ENCODE measurements at regions not wholly inside any gene's neighbourhood (a gene's known extent, or its start where the extent isn't known, plus 50 kb on each side); places are given as distances from the start of the nearest gene placed in this dataset.

- H3K4me2 ChIP-seq (ENCODE audit: insufficient read depth in 1 of 2, low read depth in 2 of 2, low read length in 2 of 2): no peak overlapping the region
- H4K8ac ChIP-seq (ENCODE audit: extremely low read depth, insufficient read depth, low read length): no peak overlapping the region
- ChIA-PET POLR2A (ENCODE audit: partially characterized antibody) (no interaction called here), CTCF (ENCODE audit: partially characterized antibody) (interaction anchor here (1.1 kb wide), 1 partner anchor 17 kb away, joined by 3 read pairs; no protein-coding TSS in a partner anchor)
- H2BK12ac ChIP-seq (ENCODE audit: low read depth, low read length): no peak overlapping the region
- 85% methylated on average over 3 of the region's 3 CpGs; no CpG with 5 or more reads in 1 of the 2 experiments for WGBS, 2 experiments (ENCODE audit: extremely low coverage in 1 of 2, insufficient coverage in 1 of 2, insufficient read length in 1 of 2, insufficient replicate concordance in 2 of 2, low coverage in 1 of 2, low lambda C conversion rate in 2 of 2, missing lambda C conversion rate in 1 of 2)
- H3K23ac ChIP-seq (ENCODE audit: insufficient read length): no peak overlapping the region
- H3K14ac ChIP-seq (ENCODE audit: insufficient read length): no peak overlapping the region
- H3K4me3 ChIP-seq (ENCODE audit: extremely low read depth in 1 of 4, insufficient read depth in 2 of 4, low read depth in 3 of 4, low read length in 4 of 4): no peak overlapping the region
- H3K9me3 ChIP-seq (ENCODE audit: insufficient read depth in 2 of 2, low read depth in 1 of 2, low read length in 1 of 2): no peaks in the 10 kb centered on the region
- no peak overlapping the region for H3K27ac ChIP-seq (ENCODE audit: low read depth, low read length)
- FAIRE-seq (no peak), DNase-seq (ENCODE audit: low read depth in 1 of 2, low spot score in 2 of 2) (no peak)
- no peak overlapping the region for H3K18ac ChIP-seq (ENCODE audit: extremely low read depth, low read length)
- peaks cover 0 to 2% (median 0%) of the 10 kb centered on the region in 4 experiments; a peak in 1 of 7 replicates for H3K27me3 ChIP-seq (replicated peaks in 1 of 4; ENCODE audit: control insufficient read depth in 3 of 4, extremely low read depth in 1 of 4, insufficient read depth in 3 of 4, low read length in 3 of 4)
- no peak overlapping the region for H4K91ac ChIP-seq (replicated peaks; ENCODE audit: insufficient read length, low read length)
- H3K4ac ChIP-seq (replicated peaks; ENCODE audit: insufficient read length, low read depth, low read length): no peak overlapping the region
- H3K79me2 ChIP-seq (ENCODE audit: control insufficient read depth in 1 of 2, insufficient read depth in 2 of 2, low read length in 2 of 2): no peaks in the 10 kb centered on the region
- no peaks in the 10 kb centered on the region for H3K23me2 ChIP-seq (ENCODE audit: low read depth, low read length)
- no peaks in the 10 kb centered on the region for H3K4me1 ChIP-seq (replicated peaks in 1 of 4; ENCODE audit: control insufficient read depth in 3 of 4, insufficient read depth in 4 of 4, low read length in 3 of 4)
- TF ChIP-seq SIN3A (conservative IDR thresholded peaks at IDR 0.05 in 1 of 2, IDR thresholded peaks at IDR 0.05 in 1 of 2; ENCODE audit: low read depth in 1 of 2, low read length in 2 of 2) (peak in 1 of 2 experiments; percentile 73; a peak in 1 of 4 replicates), RXRA (IDR thresholded peaks at IDR 0.05; ENCODE audit: insufficient read depth, low read depth, low read length) (no peak)
- H3K79me1 ChIP-seq (ENCODE audit: low read depth, low read length): no peaks in the 10 kb centered on the region
- H4K5ac ChIP-seq (ENCODE audit: insufficient read length, low read depth, low read length): no peak overlapping the region
- H3K9ac ChIP-seq (replicated peaks in 1 of 4; ENCODE audit: extremely low read depth in 1 of 4, low read depth in 3 of 4, low read length in 3 of 4): no peak overlapping the region
- no peaks in the 10 kb centered on the region for H4K20me1 ChIP-seq (replicated peaks in 1 of 2; ENCODE audit: control insufficient read depth in 1 of 2, insufficient read depth in 2 of 2, low read length in 2 of 2)
- no peak overlapping the region for H2AFZ ChIP-seq (ENCODE audit: low read length)
- H2BK20ac ChIP-seq (ENCODE audit: low read length): no peak overlapping the region
- H2BK15ac ChIP-seq (ENCODE audit: low read length): no peak overlapping the region
- H2AK5ac ChIP-seq (ENCODE audit: low read depth, low read length): no peak overlapping the region
- no peak overlapping the region for H2BK120ac ChIP-seq (replicated peaks; ENCODE audit: low read depth, low read length)
- no peak overlapping the region for H2BK5ac ChIP-seq (ENCODE audit: low read depth, low read length)
- no peak overlapping the region for H3K56ac ChIP-seq (replicated peaks; ENCODE audit: insufficient read length, low read depth, low read length)
- H3K36me3 ChIP-seq (ENCODE audit: control insufficient read depth in 2 of 4, insufficient read depth in 4 of 4, low read length in 3 of 4): no peaks in the 10 kb centered on the region
These were observed 130.1 kb upstream of the EFEMP1 start for GRCh38 chr2:56053679-56054078.

All from H1 (cell line).